ENCODE measurements at regions not wholly inside any gene's neighbourhood (a gene's known extent, or its start where the extent isn't known, plus 50 kb on each side); places are given as distances from the start of the nearest gene placed in this dataset.

GRCh38 chr2:18083806-18084205 lies 205.3 kb downstream of the KCNS3 start:
- no peaks in the 10 kb centered on the region for H3K4me1 Mint-ChIP-seq
- TF ChIP-seq CTCF (conservative IDR thresholded peaks at IDR 0.05) = no peak
- no peak overlapping the region for H2BK20ac ChIP-seq (ENCODE audit: low read depth, low read length, poor library complexity, severe bottlenecking)
- H3K27me3 ChIP-seq (ENCODE audit: insufficient read depth, low read length) = no peaks in the 10 kb centered on the region
- no peak overlapping the region for H2BK15ac ChIP-seq (ENCODE audit: low read depth, low read length)
- H3K23me2 ChIP-seq (ENCODE audit: insufficient read length, low read depth, low read length, poor library complexity, severe bottlenecking) = no peaks in the 10 kb centered on the region
- no peak overlapping the region for H2BK120ac ChIP-seq (ENCODE audit: low read depth, low read length, poor library complexity, severe bottlenecking)
- H2BK5ac ChIP-seq (ENCODE audit: insufficient read length, low read length) = no peak overlapping the region
- no peak overlapping the region for H3T11ph ChIP-seq (ENCODE audit: low read length)
- no peaks in the 10 kb centered on the region for H3K9me3 ChIP-seq (ENCODE audit: control insufficient read depth, low read depth, low read length)
- no peak overlapping the region for H3K23ac ChIP-seq (ENCODE audit: insufficient read length, low read depth, low read length)
- H3K14ac ChIP-seq (ENCODE audit: insufficient read depth, low read length) = no peak overlapping the region
- H3K27ac ChIP-seq (ENCODE audit: insufficient read length, low read depth, low read length) = no peak overlapping the region
- H3K79me1 ChIP-seq (ENCODE audit: insufficient read depth, low read depth, low read length, poor library complexity, severe bottlenecking) = no peaks in the 10 kb centered on the region
- no peak overlapping the region for H3K9ac ChIP-seq (ENCODE audit: extremely low read depth, insufficient read length, low read length)
- no peak overlapping the region for H4K5ac ChIP-seq (ENCODE audit: insufficient read length, low read depth, low read length)
- no peaks in the 10 kb centered on the region for H3K27me3 Mint-ChIP-seq (ENCODE audit: low read depth)
- H3K79me2 ChIP-seq (ENCODE audit: insufficient read depth, low read length) = no peaks in the 10 kb centered on the region
- H2AFZ ChIP-seq (ENCODE audit: low read length) = no peak overlapping the region
- no peak overlapping the region for H3K4me3 Mint-ChIP-seq
- H4K8ac ChIP-seq (replicated peaks; ENCODE audit: insufficient read length, low read depth, low read length) = no peak overlapping the region
- no peak overlapping the region for H3K18ac ChIP-seq (ENCODE audit: insufficient read length, low read depth, low read length)
- H2BK12ac ChIP-seq (ENCODE audit: insufficient read length, low read depth, low read length) = no peak overlapping the region
- no peak overlapping the region for H2AK5ac ChIP-seq (ENCODE audit: insufficient read length, low read length)
- no peak overlapping the region for H3K27ac Mint-ChIP-seq
- WGBS (ENCODE audit: extremely low coverage, insufficient read length, low lambda C conversion rate) = no CpG with 5 or more reads among the region's 3 CpGs
- H4K91ac ChIP-seq (ENCODE audit: insufficient read length, low read depth, low read length) = no peak overlapping the region
- no peaks in the 10 kb centered on the region for H4K20me1 ChIP-seq (ENCODE audit: control insufficient read depth, insufficient read depth, insufficient read length)
- no peak overlapping the region for H3K56ac ChIP-seq (ENCODE audit: insufficient read length, low read depth, low read length)
- H3K4me1 ChIP-seq (ENCODE audit: insufficient read depth, low read length) = no peaks in the 10 kb centered on the region
- peaks cover 5 to 10% of the 10 kb centered on the region in 2 experiments; a peak in 3 of 5 replicates for H3K9me3 Mint-ChIP-seq
- DNase-seq = no peak
- no peak overlapping the region for H3K4me2 ChIP-seq (ENCODE audit: insufficient read depth, insufficient read length, low read length)
- H3K4ac ChIP-seq (ENCODE audit: low read depth, low read length) = no peak overlapping the region
- peaks cover 0 to 2% (median 0%) of the 10 kb centered on the region in 3 experiments; a peak in 1 of 7 replicates for H3K36me3 Mint-ChIP-seq (ENCODE audit: insufficient read depth in 1 of 3, low read depth in 3 of 3)
